Mucosa of rectum (tissue), 2 donors: ENCODE measurements at regions not wholly inside any gene's neighbourhood (a gene's known extent, or its start where the extent isn't known, plus 50 kb on each side); places are given as distances from the start of the nearest gene placed in this dataset.

ENCODE experiments used
- H3K27ac ChIP-seq, 2 donors: one replicate each; pipeline ENCODE4 v1.7.0; 2013; ENCODE audit warnings: inconsistent platforms in 2 of 2, low read depth in 2 of 2, low read length in 2 of 2
- H3K27me3 ChIP-seq, 2 donors: one replicate each; pipeline ENCODE4 v1.7.0; 2013; ENCODE audit warnings: low read length in 2 of 2; ENCODE audit not compliant: control insufficient read depth in 2 of 2, insufficient read depth in 2 of 2
- H3K36me3 ChIP-seq, 2 donors: one replicate each; pipeline ENCODE4 v1.7.0; 2013; ENCODE audit warnings: low read length in 2 of 2; ENCODE audit not compliant: control insufficient read depth in 2 of 2, insufficient read depth in 2 of 2
- H3K4me1 ChIP-seq, 2 donors: one replicate each; pipeline ENCODE4 v1.7.0; 2013; ENCODE audit warnings: low read length in 2 of 2, mild to moderate bottlenecking in 1 of 2; ENCODE audit not compliant: control insufficient read depth in 2 of 2, insufficient read depth in 2 of 2
- H3K4me3 ChIP-seq, 2 donors: one replicate each; pipeline ENCODE4 v1.7.0; 2013; ENCODE audit warnings: low read length in 2 of 2
- H3K9ac ChIP-seq, 2 donors: one replicate each; pipeline ENCODE4 v1.7.0; 2013; ENCODE audit warnings: low read length in 2 of 2, low read depth in 1 of 2, mild to moderate bottlenecking in 1 of 2
- H3K9me3 ChIP-seq, 2 donors: one replicate each; pipeline ENCODE4 v1.7.0; 2013; ENCODE audit warnings: low read length in 2 of 2; ENCODE audit not compliant: control insufficient read depth in 2 of 2
- donor health status: healthy.
- donor health status: Normal muscosa, but diverticular disease.

DNA sequence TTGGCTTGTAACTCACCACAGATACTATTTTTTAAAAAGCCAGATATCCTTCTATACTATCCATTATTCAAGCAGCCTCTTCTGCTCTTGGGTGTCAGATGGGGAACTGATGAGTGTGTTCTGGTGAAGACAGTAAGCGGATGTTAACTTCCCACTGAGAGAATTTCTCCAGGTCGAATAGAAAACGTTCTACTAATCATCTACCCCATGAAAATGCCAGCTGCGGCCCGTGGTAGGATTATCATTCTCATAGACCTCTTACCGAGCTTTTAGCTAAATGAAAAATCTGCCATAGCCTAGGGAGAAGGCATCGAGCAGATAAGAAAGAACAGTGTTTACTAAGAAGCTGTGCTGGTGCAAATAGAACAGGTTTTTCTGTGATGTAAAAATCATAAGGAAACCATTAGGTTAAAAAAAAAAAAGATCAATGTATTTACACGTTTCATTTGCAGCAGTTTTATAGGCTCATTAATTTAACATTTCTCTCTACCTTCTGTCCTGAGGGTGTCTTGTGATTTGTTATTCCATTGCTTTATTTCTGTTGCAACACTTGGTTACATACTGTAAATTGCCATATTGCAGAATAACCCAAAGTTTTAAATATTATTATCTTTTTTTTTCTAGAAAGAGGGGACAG is 1521.5 kb upstream of the ZEB2 start:
- H3K27me3 ChIP-seq, result no peaks in the 10 kb centered on the region
- no peaks in the 10 kb centered on the region for H3K9me3 ChIP-seq
- H3K4me1 ChIP-seq, result no peaks in the 10 kb centered on the region
- no peak overlapping the region for H3K27ac ChIP-seq
- H3K36me3 ChIP-seq, result no peaks in the 10 kb centered on the region
- H3K9ac ChIP-seq, result no peak overlapping the region
- H3K4me3 ChIP-seq, result no peak overlapping the region

DNA sequence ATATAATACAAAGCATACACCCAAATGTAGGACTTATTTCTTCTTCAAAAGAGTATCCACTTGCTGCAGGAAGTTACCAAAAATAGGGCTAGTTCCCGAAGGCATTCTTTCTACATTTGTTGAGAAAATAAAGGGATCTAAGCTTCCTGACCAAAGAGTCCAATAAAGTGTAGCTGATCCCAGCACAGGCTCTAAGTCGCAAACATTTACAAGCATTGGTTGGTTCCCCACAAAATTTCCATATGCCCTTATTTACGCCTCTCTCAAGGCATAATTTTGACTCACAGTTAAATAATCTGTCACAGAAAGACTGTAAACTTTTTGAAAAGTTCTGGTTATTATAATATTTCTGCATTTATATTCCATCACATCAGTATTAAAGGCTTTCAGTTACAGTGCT is 1520.1 kb upstream of the ZEB2 start:
- H3K36me3 ChIP-seq, result no peaks in the 10 kb centered on the region
- no peaks in the 10 kb centered on the region for H3K4me1 ChIP-seq
- no peak overlapping the region for H3K4me3 ChIP-seq
- H3K27me3 ChIP-seq, result no peaks in the 10 kb centered on the region
- no peak overlapping the region for H3K9ac ChIP-seq
- H3K27ac ChIP-seq, result no peak overlapping the region
- no peaks in the 10 kb centered on the region for H3K9me3 ChIP-seq

DNA sequence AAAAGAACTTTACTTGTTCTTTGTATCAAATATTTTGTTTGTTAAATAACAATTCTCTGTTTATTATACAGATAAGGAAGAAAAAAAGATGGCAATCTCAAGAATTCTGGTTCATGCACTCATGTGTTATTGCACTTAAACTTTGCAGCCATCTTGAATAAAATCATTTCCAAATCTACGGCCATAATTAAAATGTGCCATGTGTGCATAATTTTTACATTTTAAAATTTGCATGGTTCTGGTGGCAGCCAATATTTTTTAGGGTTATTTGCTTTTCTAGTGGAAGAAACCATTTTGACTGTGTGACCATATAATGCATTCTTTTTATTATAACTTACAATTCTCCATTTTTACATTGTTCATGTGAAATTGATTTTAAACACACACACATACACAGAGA is 1518.1 kb upstream of the ZEB2 start:
- H3K27me3 ChIP-seq, result no peaks in the 10 kb centered on the region
- H3K9me3 ChIP-seq, result no peaks in the 10 kb centered on the region
- H3K9ac ChIP-seq, result no peak overlapping the region
- H3K27ac ChIP-seq, result no peak overlapping the region
- H3K4me1 ChIP-seq, result no peaks in the 10 kb centered on the region
- H3K4me3 ChIP-seq, result no peak overlapping the region
- H3K36me3 ChIP-seq, result no peaks in the 10 kb centered on the region

DNA sequence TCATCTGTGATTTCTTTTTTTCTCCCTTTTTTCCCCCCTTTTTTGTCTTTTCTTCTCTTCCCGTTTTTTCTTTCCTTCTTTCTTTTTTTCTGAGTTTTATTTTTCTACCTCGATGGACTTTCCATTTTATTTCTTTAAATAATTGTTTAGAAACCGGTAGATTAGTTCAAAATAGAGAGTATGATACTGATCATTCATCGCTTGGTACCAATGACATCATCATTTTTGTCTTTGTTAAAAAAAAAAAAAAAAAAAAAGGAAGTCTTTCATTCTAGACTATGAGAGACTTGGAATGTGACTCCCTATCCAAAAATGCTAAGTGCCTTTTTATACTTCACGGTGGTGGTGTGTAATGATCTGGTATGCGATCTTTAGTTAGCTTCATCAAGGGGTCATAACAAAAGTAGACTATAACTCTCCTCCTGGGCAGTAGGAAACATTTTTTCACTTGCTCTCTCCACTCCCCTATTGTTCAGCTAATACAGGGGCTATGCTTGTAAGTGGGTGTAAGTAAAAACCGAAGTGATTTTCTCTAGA is 1517.5 kb upstream of the ZEB2 start:
- H3K27ac ChIP-seq, result no peak overlapping the region
- no peaks in the 10 kb centered on the region for H3K36me3 ChIP-seq
- no peaks in the 10 kb centered on the region for H3K27me3 ChIP-seq
- no peak overlapping the region for H3K4me3 ChIP-seq
- H3K4me1 ChIP-seq, result no peaks in the 10 kb centered on the region
- H3K9ac ChIP-seq, result no peak overlapping the region
- H3K9me3 ChIP-seq, result no peaks in the 10 kb centered on the region

DNA sequence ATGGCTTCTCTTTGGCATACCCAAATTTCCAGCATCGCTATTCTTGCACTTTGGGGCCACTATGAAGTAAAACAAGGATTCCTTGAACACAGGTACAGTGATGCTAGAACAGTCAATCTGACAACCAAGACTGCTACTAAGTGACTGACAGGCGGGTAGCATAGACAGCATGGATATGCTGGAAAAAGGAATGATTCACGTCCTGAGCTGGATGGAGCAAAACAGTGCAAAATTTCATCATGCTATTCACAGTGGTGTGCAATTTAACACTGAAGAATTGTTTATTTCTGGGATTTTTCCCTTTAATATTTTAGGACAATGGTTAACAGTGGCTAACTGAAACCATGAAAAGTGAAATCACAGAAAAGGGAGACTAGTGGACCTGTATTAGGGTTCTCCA is 1511.2 kb upstream of the ZEB2 start:
- Histone ChIP-seq H3K9me3 (no peaks in the 10 kb centered on the region), H3K27me3 (no peaks in the 10 kb centered on the region), H3K27ac (no peak overlapping the region), H3K9ac (no peak overlapping the region), H3K36me3 (no peaks in the 10 kb centered on the region), H3K4me3 (no peak overlapping the region), H3K4me1 (no peaks in the 10 kb centered on the region)

GRCh38 chr2:146027156-146027555 is 1507.2 kb upstream of the ZEB2 start:
- no peak overlapping the region for H3K9ac ChIP-seq
- H3K27ac ChIP-seq, result no peak overlapping the region
- H3K4me3 ChIP-seq, result no peak overlapping the region
- no peaks in the 10 kb centered on the region for H3K9me3 ChIP-seq
- no peaks in the 10 kb centered on the region for H3K27me3 ChIP-seq
- H3K36me3 ChIP-seq, result no peaks in the 10 kb centered on the region
- no peaks in the 10 kb centered on the region for H3K4me1 ChIP-seq

DNA sequence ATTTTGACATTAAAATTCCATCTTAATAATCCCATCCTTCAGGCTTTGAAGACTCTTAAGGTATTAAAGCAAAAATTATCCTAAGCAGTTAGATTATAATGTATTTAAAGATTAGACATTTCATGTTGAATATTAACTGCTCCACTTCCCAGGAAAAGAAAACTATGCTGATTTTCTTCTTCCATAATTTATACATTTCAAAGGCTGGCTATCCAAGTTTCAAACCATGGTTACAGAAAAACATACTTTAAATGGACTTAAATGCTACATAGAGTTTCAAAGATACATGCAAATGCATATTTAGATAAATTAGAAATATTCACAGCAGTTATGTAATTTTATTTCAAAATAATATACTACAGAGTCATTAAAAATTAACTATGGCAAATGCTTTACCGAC is 1505.6 kb upstream of the ZEB2 start:
- H3K9ac ChIP-seq, result no peak overlapping the region
- no peaks in the 10 kb centered on the region for H3K4me1 ChIP-seq
- no peak overlapping the region for H3K4me3 ChIP-seq
- H3K9me3 ChIP-seq, result no peaks in the 10 kb centered on the region
- no peaks in the 10 kb centered on the region for H3K27me3 ChIP-seq
- H3K27ac ChIP-seq, result no peak overlapping the region
- no peaks in the 10 kb centered on the region for H3K36me3 ChIP-seq

GRCh38 chr2:146024212-146024743 is 1504.4 kb upstream of the ZEB2 start:
- Histone ChIP-seq H3K9ac (no peak overlapping the region), H3K4me1 (no peaks in the 10 kb centered on the region), H3K27me3 (no peaks in the 10 kb centered on the region), H3K9me3 (no peaks in the 10 kb centered on the region), H3K27ac (no peak overlapping the region), H3K4me3 (no peak overlapping the region), H3K36me3 (no peaks in the 10 kb centered on the region)

DNA sequence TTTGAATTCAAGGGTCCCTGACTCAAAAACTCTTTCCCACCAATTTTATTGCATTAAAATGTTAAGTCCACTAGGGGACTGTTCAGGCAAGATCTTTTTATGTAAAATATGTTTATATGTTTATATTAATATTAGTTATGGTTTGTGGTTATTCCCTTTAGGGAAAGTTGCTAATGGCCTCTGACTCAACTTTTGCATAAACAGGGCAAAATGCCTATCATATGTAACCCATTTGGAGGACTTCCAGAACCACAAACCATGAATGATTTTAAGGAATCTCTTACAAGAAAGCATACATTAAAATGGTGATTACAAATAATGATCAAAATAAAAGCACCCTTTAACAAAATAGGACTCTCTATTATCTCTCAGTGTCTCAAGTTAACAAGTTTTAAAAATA is 1484.5 kb upstream of the ZEB2 start:
- Histone ChIP-seq H3K36me3 (no peaks in the 10 kb centered on the region), H3K9me3 (no peaks in the 10 kb centered on the region), H3K4me3 (no peak overlapping the region), H3K27me3 (no peaks in the 10 kb centered on the region), H3K4me1 (no peaks in the 10 kb centered on the region), H3K9ac (no peak overlapping the region), H3K27ac (no peak overlapping the region)

GRCh38 chr2:146003337-146003736 is 1483.4 kb upstream of the ZEB2 start:
- Histone ChIP-seq H3K36me3 (no peaks in the 10 kb centered on the region), H3K4me3 (no peak overlapping the region), H3K9me3 (no peaks in the 10 kb centered on the region), H3K4me1 (no peaks in the 10 kb centered on the region), H3K27me3 (no peaks in the 10 kb centered on the region), H3K27ac (no peak overlapping the region), H3K9ac (no peak overlapping the region)
